Mucosa of descending colon (tissue), 3 donors: ENCODE measurements at regions not wholly inside any gene's neighbourhood (a gene's known extent, or its start where the extent isn't known, plus 50 kb on each side); places are given as distances from the start of the nearest gene placed in this dataset.
"Not testable (repeated sequence)": the region's sequence is repeated elsewhere in the genome, so short reads cannot be mapped to it uniquely, and the experiment has no call there.

Experiments used
- ATAC-seq: fragments of 200-7000 bp; cut with Tn5 transposase; one replicate; pipeline ENCODE4 v1.9.1; 2020; ENCODE audit warnings: mild to moderate bottlenecking, moderate library complexity
- DNase-seq, 3 donors: peaks; one replicate each; pipeline ENCODE4 v3.0.0-alpha.2; 2020
- H3K36me3 ChIP-seq: fragments of 200-600 bp; one replicate; pipeline ENCODE4 v1.8.0; 2021; ENCODE audit warnings: low read depth, mild to moderate bottlenecking
- H3K4me1 ChIP-seq: fragments of 200-600 bp; one replicate; pipeline ENCODE4 v1.8.0; 2021; ENCODE audit warnings: low read depth, mild to moderate bottlenecking
- H3K4me3 ChIP-seq: fragments of 200-600 bp; one replicate; pipeline ENCODE4 v1.8.0; 2021; ENCODE audit warnings: mild to moderate bottlenecking
- H3K9me3 ChIP-seq: fragments of 200-600 bp; one replicate; pipeline ENCODE4 v1.8.0; 2021; ENCODE audit warnings: mild to moderate bottlenecking
- CTCF ChIP-seq: fragments of 200-600 bp; IDR thresholded peaks from one replicate; pipeline ENCODE4 v1.8.0; 2022; ENCODE audit warnings: antibody characterized with exemption, mild to moderate bottlenecking
- intact Hi-C, 2 donors: fragments of 100-400 bp; cut with DNase I in 1 of 2; cut with micrococcal nuclease in 1 of 2; formaldehyde crosslinking; loops; one replicate each; pipeline versions ENCODE4 v1.11.0 to v1.11.1; 2022; cut with DNase I, micrococcal nuclease
- donor health status: DM: no; HTN: no; CAD: no; lungs with moderate emphysema.
- donor health status: DM: no; HTN: no; CAD: no.
- donor health status: DM: no; HTN: yes; CAD: no.

- intact Hi-C loops: no loop called here
- no peaks in the 10 kb centered on the region for H3K4me1 ChIP-seq
- no peaks in the 10 kb centered on the region for H3K9me3 ChIP-seq
- ATAC-seq (no peak), DNase-seq (no peak)
- H3K36me3 ChIP-seq: no peaks in the 10 kb centered on the region
- H3K4me3 ChIP-seq: no peak overlapping the region
- TF ChIP-seq CTCF: no peak
Measured at GRCh38 chr10:106360870-106361269, 803.6 kb downstream of the SORCS1 start.

GRCh38 chr10:106355450-106355849, 809.1 kb downstream of the SORCS1 start:
- Histone ChIP-seq H3K4me3 (no peak overlapping the region), H3K4me1 (no peaks in the 10 kb centered on the region), H3K36me3 (no peaks in the 10 kb centered on the region), H3K9me3 (no peaks in the 10 kb centered on the region)
- intact Hi-C loops: no loop called here
- ATAC-seq (no peak), DNase-seq (no peak)
- TF ChIP-seq CTCF: no peak

- Histone ChIP-seq H3K9me3 (no peaks in the 10 kb centered on the region), H3K36me3 (no peaks in the 10 kb centered on the region), H3K4me3 (no peak overlapping the region), H3K4me1 (no peaks in the 10 kb centered on the region)
- intact Hi-C loops: no loop called here
- ATAC-seq (no peak), DNase-seq (no peak)
- no peak for TF ChIP-seq CTCF
Measured at GRCh38 chr10:106348933-106349332, 815.6 kb downstream of the SORCS1 start.

GRCh38 chr10:106347547-106347946, 817.0 kb downstream of the SORCS1 start:
- Histone ChIP-seq H3K4me1 (no peaks in the 10 kb centered on the region), H3K9me3 (no peaks in the 10 kb centered on the region), H3K4me3 (no peak overlapping the region), H3K36me3 (no peaks in the 10 kb centered on the region)
- TF ChIP-seq CTCF: no peak
- DNase-seq: no peak
- intact Hi-C loops: no loop called here
- ATAC-seq: no peak

- intact Hi-C loops, H3K4me1 ChIP-seq, H3K9me3 ChIP-seq, H3K4me3 ChIP-seq, ATAC-seq, DNase-seq, H3K36me3 ChIP-seq: not testable (repeated sequence)
Measured at GRCh38 chr10:106343539-106343938, 821.0 kb downstream of the SORCS1 start.

- Histone ChIP-seq H3K9me3 (no peaks in the 10 kb centered on the region), H3K4me1 (no peaks in the 10 kb centered on the region), H3K36me3 (no peaks in the 10 kb centered on the region), H3K4me3 (no peak overlapping the region)
- no peak for ATAC-seq
- intact Hi-C loops: no loop called here
- TF ChIP-seq CTCF: no peak
- DNase-seq: no peak
Measured at GRCh38 chr10:106341356-106341755, 823.1 kb downstream of the SORCS1 start.
